Keratinocyte (primary cell): ENCODE measurements at regions not wholly inside any gene's neighbourhood (a gene's known extent, or its start where the extent isn't known, plus 50 kb on each side); places are given as distances from the start of the nearest gene placed in this dataset.

ENCODE experiments used
- DNase-seq: peaks from one replicate; pipeline ENCODE4 v3.0.0-alpha.2; 2011; ENCODE audit warnings: low read depth, missing footprints, low spot score
- FAIRE-seq: peaks from 2 replicates; lab custom pipeline; 2011; peaks lifted over from hg19 to GRCh38; lab: Jason Lieb, UNC
- H2AFZ ChIP-seq: 2 replicates; pipeline ENCODE4 v1.6.0; 2012; ENCODE audit warnings: low read length, control low read depth, inconsistent platforms; ENCODE audit not compliant: control insufficient read depth
- H3K27ac ChIP-seq: 2 replicates; pipeline ENCODE4 v1.5.1; 2011; ENCODE audit warnings: low read length; ENCODE audit not compliant: control insufficient read depth, insufficient read depth
- H3K27me3 ChIP-seq: 3 replicates; pipeline ENCODE4 v1.6.0; 2011; ENCODE audit warnings: low read length; ENCODE audit not compliant: control insufficient read depth, insufficient read depth; ENCODE audit errors: extremely low read depth
- H3K36me3 ChIP-seq, 2 experiments: 2 replicates in 1 of 2; 3 replicates in 1 of 2; pipeline ENCODE4 v1.5.1; 2011; ENCODE audit warnings: low read length in 2 of 2, mild to moderate bottlenecking in 1 of 2; ENCODE audit not compliant: control insufficient read depth in 2 of 2, insufficient read depth in 2 of 2; ENCODE audit errors: extremely low read depth in 1 of 2
- H3K4me1 ChIP-seq: 3 replicates; pipeline ENCODE4 v1.5.1; 2011; ENCODE audit warnings: low read length; ENCODE audit not compliant: control insufficient read depth, insufficient read depth; ENCODE audit errors: extremely low read depth
- H3K4me2 ChIP-seq: 3 replicates; pipeline ENCODE4 v1.6.0; 2011; ENCODE audit warnings: low read depth, low read length; ENCODE audit not compliant: control insufficient read depth, insufficient read depth; ENCODE audit errors: extremely low read depth
- H3K4me3 ChIP-seq, 3 experiments: fragments of 200-600 bp in 1 of 3; sonication (generic) in 1 of 3; 2 replicates in 2 of 3; 3 replicates in 1 of 3; pipeline ENCODE4 v1.5.1; 2011 to 2016; ENCODE audit warnings: low read length in 3 of 3, mild to moderate bottlenecking in 3 of 3, control low read depth in 2 of 3, inconsistent platforms in 1 of 3, low read depth in 1 of 3, mixed read lengths in 1 of 3, mixed run types in 1 of 3, moderate library complexity in 1 of 3; ENCODE audit not compliant: control insufficient read depth in 2 of 3, insufficient read depth in 2 of 3; ENCODE audit errors: extremely low read depth in 1 of 3
- H3K79me2 ChIP-seq: 2 replicates; pipeline ENCODE4 v1.6.0; 2012; ENCODE audit warnings: low read length; ENCODE audit not compliant: control insufficient read depth, insufficient read depth
- H3K9ac ChIP-seq: 3 replicates; pipeline ENCODE4 v1.6.0; 2011; ENCODE audit warnings: low read length; ENCODE audit not compliant: control insufficient read depth, insufficient read depth; ENCODE audit errors: extremely low read depth
- H3K9me1 ChIP-seq: 3 replicates; pipeline ENCODE4 v1.6.0; 2011; ENCODE audit warnings: low read length; ENCODE audit not compliant: control insufficient read depth, insufficient read depth; ENCODE audit errors: extremely low read depth
- H3K9me3 ChIP-seq: 2 replicates; pipeline ENCODE4 v1.5.1; 2012; ENCODE audit warnings: low read depth, low read length; ENCODE audit not compliant: control insufficient read depth
- H4K20me1 ChIP-seq: 3 replicates; pipeline ENCODE4 v1.6.0; 2011; ENCODE audit warnings: low read length; ENCODE audit not compliant: control insufficient read depth, insufficient read depth; ENCODE audit errors: extremely low read depth
- CTCF ChIP-seq, 3 experiments: IDR thresholded peaks in 1 of 3; conservative IDR thresholded peaks in 1 of 3; optimal IDR thresholded peaks in 1 of 3; 2 replicates in 2 of 3; 3 replicates in 1 of 3; pipeline versions ENCODE3 to v1.5.1; 2011; ENCODE audit warnings: low read length in 3 of 3, mild to moderate bottlenecking in 3 of 3, moderate library complexity in 2 of 3, control low read depth in 1 of 3, inconsistent platforms in 1 of 3; ENCODE audit not compliant: insufficient read depth in 2 of 3; ENCODE audit errors: extremely low read depth in 1 of 3
- EZH2 ChIP-seq: IDR thresholded peaks from one replicate; pipeline ENCODE4 v1.6.1; 2012; ENCODE audit warnings: inconsistent platforms, mild to moderate bottlenecking, low read length, moderate library complexity
- dilution Hi-C: fragments of 300-500 bp; cut with MboI; formaldehyde crosslinking; loops from one replicate; pipeline ENCODE4 v1.7.0; 2020; ENCODE audit warnings: low sequenced_read_pairs; ENCODE audit not compliant: extremely low pct_ligation_motif_present

GRCh38 chr22:48361099-48361639, 1466.5 kb downstream of the BRD1 start:
- H3K27ac ChIP-seq: no peak overlapping the region
- no peak overlapping the region for H2AFZ ChIP-seq
- DNase-seq: no peak
- FAIRE-seq: no peak
- no peak for TF ChIP-seq EZH2
- TF ChIP-seq CTCF (optimal IDR thresholded peaks at IDR 0.05 in 1 of 3, IDR thresholded peaks at IDR 0.05 in 1 of 3, conservative IDR thresholded peaks at IDR 0.05 in 1 of 3; ENCODE audit: extremely low read depth in 1 of 3, insufficient read depth in 2 of 3, low read length in 3 of 3): no peak
- H3K4me2 ChIP-seq: no peak overlapping the region
- H3K79me2 ChIP-seq: no peaks in the 10 kb centered on the region
- H3K4me1 ChIP-seq: no peaks in the 10 kb centered on the region
- H3K27me3 ChIP-seq: no peaks in the 10 kb centered on the region
- no peaks in the 10 kb centered on the region for H3K9me1 ChIP-seq
- no peak overlapping the region for H3K9ac ChIP-seq
- H3K9me3 ChIP-seq: peaks cover 13% of the 10 kb centered on the region
- dilution Hi-C loops: no loop called here
- no peaks in the 10 kb centered on the region for H4K20me1 ChIP-seq
- no peaks in the 10 kb centered on the region for H3K36me3 ChIP-seq
- H3K4me3 ChIP-seq: no peak overlapping the region

- Histone ChIP-seq H3K36me3 (no peaks in the 10 kb centered on the region), H3K9me3 (peaks cover 13% of the 10 kb centered on the region), H3K27me3 (no peaks in the 10 kb centered on the region), H3K79me2 (no peaks in the 10 kb centered on the region), H2AFZ (no peak overlapping the region), H3K4me3 (no peak overlapping the region), H3K4me1 (no peaks in the 10 kb centered on the region), H3K9me1 (no peaks in the 10 kb centered on the region), H3K9ac (no peak overlapping the region), H3K27ac (no peak overlapping the region), H3K4me2 (no peak overlapping the region), H4K20me1 (no peaks in the 10 kb centered on the region)
- no peak for FAIRE-seq
- DNase-seq: no peak
- dilution Hi-C loops: no loop called here
- TF ChIP-seq CTCF (optimal IDR thresholded peaks at IDR 0.05 in 1 of 3, IDR thresholded peaks at IDR 0.05 in 1 of 3, conservative IDR thresholded peaks at IDR 0.05 in 1 of 3; ENCODE audit: extremely low read depth in 1 of 3, insufficient read depth in 2 of 3, low read length in 3 of 3) (no peak), EZH2 (no peak)
Measured at GRCh38 chr22:48359613-48359965, 1468.1 kb downstream of the BRD1 start.
